Stimulated activated naive CD8-positive, alpha-beta T cell treated with anti-CD3 and anti-CD28 coated beads, Interleukin-15, Interleukin-2, amounts not matched to agents 100 U/mL and 50 U/mL, for 24 hours (primary cell): ENCODE measurements at regions not wholly inside any gene's neighbourhood (a gene's known extent, or its start where the extent isn't known, plus 50 kb on each side); places are given as distances from the start of the nearest gene placed in this dataset.
A peak's percentile ranks its signal among the peaks of the same experiment; 100 is the strongest.
"Not testable (repeated sequence)": the region's sequence is repeated elsewhere in the genome, so short reads cannot be mapped to it uniquely, and the experiment has no call there.

ENCODE experiments used
- ATAC-seq: fragments of 150-1000 bp; cut with Tn5 transposase; one replicate; pipeline ENCODE4 v1.10.0; 2021
- DNase-seq: peaks from one replicate; pipeline ENCODE4 v3.0.0; 2021

GRCh38 chr16:33913601-33914000 lies 454.2 kb downstream of the TP53TG3F start:
- DNase-seq, ATAC-seq: not testable (repeated sequence)

- not testable (repeated sequence) for DNase-seq
- ATAC-seq: peak; percentile 65
Measured at GRCh38 chr16:33920761-33921545, 461.5 kb downstream of the TP53TG3F start.

- not testable (repeated sequence) for ATAC-seq, DNase-seq
Measured at GRCh38 chr16:33922914-33923313, 463.5 kb downstream of the TP53TG3F start.

- ATAC-seq, DNase-seq: not testable (repeated sequence)
Measured at GRCh38 chr16:33928026-33928425, 468.6 kb downstream of the TP53TG3F start.

GRCh38 chr16:33932191-33932590 lies 472.8 kb downstream of the TP53TG3F start:
- DNase-seq, ATAC-seq: not testable (repeated sequence)

GRCh38 chr16:33933039-33933438 lies 473.6 kb downstream of the TP53TG3F start:
- not testable (repeated sequence) for DNase-seq, ATAC-seq

- DNase-seq, ATAC-seq: not testable (repeated sequence)
Measured at GRCh38 chr16:33935766-33936165, 476.4 kb downstream of the TP53TG3F start.

GRCh38 chr16:33938097-33938496 lies 478.7 kb downstream of the TP53TG3F start:
- not testable (repeated sequence) for ATAC-seq, DNase-seq

- not testable (repeated sequence) for ATAC-seq, DNase-seq
Measured at GRCh38 chr16:33961536-33961935, 502.1 kb downstream of the TP53TG3F start.

- DNase-seq, ATAC-seq: not testable (repeated sequence)
Measured at GRCh38 chr16:33965534-33965933, 506.1 kb downstream of the TP53TG3F start.

GRCh38 chr16:33966855-33967254 lies 507.4 kb downstream of the TP53TG3F start:
- DNase-seq, ATAC-seq: not testable (repeated sequence)

- not testable (repeated sequence) for DNase-seq, ATAC-seq
Measured at GRCh38 chr16:33974557-33974956, 515.1 kb downstream of the TP53TG3F start.

- not testable (repeated sequence) for ATAC-seq, DNase-seq
Measured at GRCh38 chr16:33975744-33976143, 516.3 kb downstream of the TP53TG3F start.

- ATAC-seq, DNase-seq: not testable (repeated sequence)
Measured at GRCh38 chr16:33976521-33976920, 517.1 kb downstream of the TP53TG3F start.

GRCh38 chr16:33978784-33979183 lies 519.4 kb downstream of the TP53TG3F start:
- DNase-seq, ATAC-seq: not testable (repeated sequence)

- ATAC-seq, DNase-seq: not testable (repeated sequence)
Measured at GRCh38 chr16:33979613-33980012, 520.2 kb downstream of the TP53TG3F start.

GRCh38 chr16:33980736-33981135 lies 521.3 kb downstream of the TP53TG3F start:
- not testable (repeated sequence) for DNase-seq, ATAC-seq

GRCh38 chr16:33984428-33984827 lies 525.0 kb downstream of the TP53TG3F start:
- DNase-seq, ATAC-seq: not testable (repeated sequence)

- DNase-seq, ATAC-seq: not testable (repeated sequence)
Measured at GRCh38 chr16:33986521-33986920, 527.1 kb downstream of the TP53TG3F start.

GRCh38 chr16:33987348-33987963 lies 528.0 kb downstream of the TP53TG3F start:
- not testable (repeated sequence) for ATAC-seq, DNase-seq

GRCh38 chr16:33988012-33988411 lies 528.6 kb downstream of the TP53TG3F start:
- not testable (repeated sequence) for DNase-seq, ATAC-seq

GRCh38 chr16:33990488-33990887 lies 531.1 kb downstream of the TP53TG3F start:
- not testable (repeated sequence) for ATAC-seq, DNase-seq
